ENCODE measurements at regions not wholly inside any gene's neighbourhood (a gene's known extent, or its start where the extent isn't known, plus 50 kb on each side); places are given as distances from the start of the nearest gene placed in this dataset.

DNA sequence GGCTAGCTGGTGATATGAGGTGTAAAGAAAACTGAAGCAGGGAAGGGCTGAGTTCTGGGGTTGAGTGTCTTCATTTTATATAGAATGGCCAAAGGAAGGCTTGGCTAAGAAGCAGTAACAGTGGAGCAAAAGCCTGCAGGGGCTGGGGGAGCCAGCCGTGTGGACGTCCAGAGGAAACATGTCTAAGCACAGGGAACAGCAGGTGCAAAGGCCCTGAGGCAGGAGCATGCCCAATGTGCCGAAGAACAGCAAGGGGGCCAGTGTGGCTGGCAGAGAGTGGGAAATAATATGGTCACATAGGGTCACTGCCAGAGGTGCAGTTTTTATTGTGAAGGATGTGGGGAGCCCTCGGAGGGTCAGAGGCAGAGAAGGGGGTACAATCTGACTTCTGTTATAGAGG lies 60.5 kb upstream of the KCNG1 start:
- TF ChIP-seq PHF8 (IDR thresholded peaks at IDR 0.05; ENCODE audit: borderline replicate concordance, low read depth) = no peak
- TF ChIP-seq KDM1A (IDR thresholded peaks at IDR 0.05; ENCODE audit: low read depth) = no peak
- no peak for TF ChIP-seq CHD2 (IDR thresholded peaks at IDR 0.05; ENCODE audit: low read length, partially characterized antibody)
- TF ChIP-seq POLR2A (IDR thresholded peaks at IDR 0.05; ENCODE audit: low read length) = no peak
- TF ChIP-seq, protein P1, sequence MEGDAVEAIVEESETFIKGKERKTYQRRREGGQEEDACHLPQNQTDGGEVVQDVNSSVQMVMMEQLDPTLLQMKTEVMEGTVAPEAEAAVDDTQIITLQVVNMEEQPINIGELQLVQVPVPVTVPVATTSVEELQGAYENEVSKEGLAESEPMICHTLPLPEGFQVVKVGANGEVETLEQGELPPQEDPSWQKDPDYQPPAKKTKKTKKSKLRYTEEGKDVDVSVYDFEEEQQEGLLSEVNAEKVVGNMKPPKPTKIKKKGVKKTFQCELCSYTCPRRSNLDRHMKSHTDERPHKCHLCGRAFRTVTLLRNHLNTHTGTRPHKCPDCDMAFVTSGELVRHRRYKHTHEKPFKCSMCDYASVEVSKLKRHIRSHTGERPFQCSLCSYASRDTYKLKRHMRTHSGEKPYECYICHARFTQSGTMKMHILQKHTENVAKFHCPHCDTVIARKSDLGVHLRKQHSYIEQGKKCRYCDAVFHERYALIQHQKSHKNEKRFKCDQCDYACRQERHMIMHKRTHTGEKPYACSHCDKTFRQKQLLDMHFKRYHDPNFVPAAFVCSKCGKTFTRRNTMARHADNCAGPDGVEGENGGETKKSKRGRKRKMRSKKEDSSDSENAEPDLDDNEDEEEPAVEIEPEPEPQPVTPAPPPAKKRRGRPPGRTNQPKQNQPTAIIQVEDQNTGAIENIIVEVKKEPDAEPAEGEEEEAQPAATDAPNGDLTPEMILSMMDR (IDR thresholded peaks at IDR 0.05) = no peak
